PC-9 (cell line): ENCODE measurements at regions not wholly inside any gene's neighbourhood (a gene's known extent, or its start where the extent isn't known, plus 50 kb on each side); places are given as distances from the start of the nearest gene placed in this dataset.

Source experiments
- BruUV-seq: library from RNA; stranded (reverse); fragments of 400-500 nt; replicated peaks from 2 replicates; lab custom pipeline; 2021; lab: Mats Ljungman, UMichigan
- CTCF ChIA-PET: fragments of 300-600 bp; sonication (Branson Sonifier 250); formaldehyde crosslinking; loops from one replicate; lab custom pipeline; 2022; ENCODE audit warnings: antibody characterized with exemption; lab: Charles Lee
- POLR2A ChIA-PET: fragments of 300-600 bp; sonication (Branson Sonifier 250); formaldehyde crosslinking; loops from one replicate; lab custom pipeline; 2022; ENCODE audit warnings: antibody characterized with exemption; ENCODE audit not compliant: unreplicated experiment; lab: Charles Lee
- DNase-seq, 2 experiments: peaks; one replicate each; pipeline versions ENCODE4 v3.0.0 to v3.0.0-alpha.2; 2015 to 2022; ENCODE audit warnings: mixed read lengths in 1 of 2
- H2AFZ ChIP-seq: fragments of 200-600 bp; sonication (generic); 2 replicates; pipeline ENCODE4 v1.8.1; 2017; ENCODE audit warnings: antibody characterized with exemption
- H3F3A ChIP-seq: fragments of 200-600 bp; sonication (generic); 2 replicates; pipeline ENCODE4 v1.8.1; 2017; ENCODE audit warnings: antibody characterized with exemption, mild to moderate bottlenecking, low read depth; ENCODE audit not compliant: insufficient read depth
- H3K27ac ChIP-seq: fragments of 200-600 bp; sonication (generic); 2 replicates; pipeline ENCODE4 v1.6.1; 2016; ENCODE audit warnings: mixed run types
- H3K27me3 ChIP-seq: fragments of 200-600 bp; sonication (generic); 2 replicates; pipeline ENCODE4 v1.6.1; 2016; ENCODE audit warnings: low read depth, mixed run types; ENCODE audit not compliant: insufficient read depth
- H3K36me3 ChIP-seq: fragments of 200-600 bp; sonication (generic); 2 replicates; pipeline ENCODE4 v1.6.1; 2016; ENCODE audit warnings: low read depth, mixed run types
- H3K4me1 ChIP-seq: fragments of 200-600 bp; sonication (generic); replicated peaks from 2 replicates; pipeline ENCODE4 v1.6.1; 2016; ENCODE audit warnings: mixed run types; ENCODE audit not compliant: insufficient read depth
- H3K4me2 ChIP-seq: fragments of 200-600 bp; sonication (generic); 2 replicates; pipeline ENCODE4 v1.6.1; 2017; ENCODE audit warnings: mixed run types
- H3K4me3 ChIP-seq: fragments of 200-600 bp; sonication (generic); 2 replicates; pipeline ENCODE4 v1.6.1; 2016; ENCODE audit warnings: mixed run types
- H3K79me2 ChIP-seq: fragments of 200-600 bp; sonication (generic); 2 replicates; pipeline ENCODE4 v1.6.1; 2017; ENCODE audit warnings: low read depth, mixed run types
- H3K9me2 ChIP-seq: fragments of 200-600 bp; sonication (generic); 2 replicates; pipeline ENCODE4 v1.8.1; 2017; ENCODE audit warnings: mild to moderate bottlenecking; ENCODE audit not compliant: insufficient read depth
- H3K9me3 ChIP-seq: fragments of 200-600 bp; sonication (generic); 2 replicates; pipeline ENCODE4 v1.8.1; 2016; ENCODE audit warnings: low read depth; ENCODE audit not compliant: insufficient read depth
- H4K20me1 ChIP-seq: fragments of 200-600 bp; sonication (generic); 2 replicates; pipeline ENCODE4 v1.8.1; 2017; ENCODE audit not compliant: insufficient read depth
- EZH2 ChIP-seq: fragments of 200-600 bp; sonication (generic); IDR thresholded peaks from 2 replicates; pipeline ENCODE4 v1.8.0; 2017; ENCODE audit warnings: antibody characterized with exemption, low read depth
- intact Hi-C: fragments of 100-400 bp; cut with micrococcal nuclease; formaldehyde crosslinking; loops from one replicate; pipeline ENCODE4 v1.10.0; 2022; ENCODE audit not compliant: unreplicated experiment
- TF ChIP-seq, protein P1 (sequence below): fragments of 200-600 bp; sonication (generic); conservative IDR thresholded peaks from 2 replicates; pipeline ENCODE4 v1.6.1; 2017; ENCODE audit warnings: mixed run types, antibody characterized with exemption, mild to moderate bottlenecking, moderate library complexity

DNA sequence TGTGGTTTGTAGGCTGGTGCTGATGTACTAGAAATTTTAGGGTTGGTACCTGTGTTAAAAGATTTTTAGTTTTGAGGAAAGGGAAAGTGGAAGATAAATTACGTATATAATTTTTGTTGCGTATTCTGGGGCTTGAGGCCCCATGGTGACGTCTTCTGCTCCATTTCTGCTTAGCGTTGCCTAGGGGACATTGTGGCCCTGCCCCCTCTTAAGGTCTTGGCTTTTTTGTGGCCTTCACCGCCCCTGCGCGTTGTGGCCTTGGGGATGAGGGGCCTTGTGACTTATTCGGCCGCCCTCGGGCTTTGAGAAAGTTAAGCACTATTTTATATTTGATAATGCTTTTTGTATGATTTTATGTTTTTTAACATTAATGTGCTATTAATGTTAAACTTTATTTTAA, 182.0 kb downstream of the KLF13 start:
- Histone ChIP-seq H3K27me3 (peaks cover 6% of the 10 kb centered on the region; the same call in 1 of the 2 replicates), H3K79me2 (no peaks in the 10 kb centered on the region), H2AFZ (no peak overlapping the region), H3K4me3 (no peak overlapping the region), H3K36me3 (no peaks in the 10 kb centered on the region), H3K27ac (no peak overlapping the region), H3K9me3 (no peaks in the 10 kb centered on the region), H3K4me1 (no peaks in the 10 kb centered on the region), H4K20me1 (no peaks in the 10 kb centered on the region), H3K9me2 (no peaks in the 10 kb centered on the region), H3F3A (no peaks in the 10 kb centered on the region), H3K4me2 (no peak overlapping the region)
- CTCF ChIA-PET, result no interaction called here
- BruUV-seq, result no TSS peak
- TF ChIP-seq, protein P1, sequence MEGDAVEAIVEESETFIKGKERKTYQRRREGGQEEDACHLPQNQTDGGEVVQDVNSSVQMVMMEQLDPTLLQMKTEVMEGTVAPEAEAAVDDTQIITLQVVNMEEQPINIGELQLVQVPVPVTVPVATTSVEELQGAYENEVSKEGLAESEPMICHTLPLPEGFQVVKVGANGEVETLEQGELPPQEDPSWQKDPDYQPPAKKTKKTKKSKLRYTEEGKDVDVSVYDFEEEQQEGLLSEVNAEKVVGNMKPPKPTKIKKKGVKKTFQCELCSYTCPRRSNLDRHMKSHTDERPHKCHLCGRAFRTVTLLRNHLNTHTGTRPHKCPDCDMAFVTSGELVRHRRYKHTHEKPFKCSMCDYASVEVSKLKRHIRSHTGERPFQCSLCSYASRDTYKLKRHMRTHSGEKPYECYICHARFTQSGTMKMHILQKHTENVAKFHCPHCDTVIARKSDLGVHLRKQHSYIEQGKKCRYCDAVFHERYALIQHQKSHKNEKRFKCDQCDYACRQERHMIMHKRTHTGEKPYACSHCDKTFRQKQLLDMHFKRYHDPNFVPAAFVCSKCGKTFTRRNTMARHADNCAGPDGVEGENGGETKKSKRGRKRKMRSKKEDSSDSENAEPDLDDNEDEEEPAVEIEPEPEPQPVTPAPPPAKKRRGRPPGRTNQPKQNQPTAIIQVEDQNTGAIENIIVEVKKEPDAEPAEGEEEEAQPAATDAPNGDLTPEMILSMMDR, result no peak
- no peak for TF ChIP-seq EZH2
- no peak for DNase-seq
- POLR2A ChIA-PET, result no interaction called here
- intact Hi-C loops, result no loop called here

GRCh38 chr15:31510057-31510456, 183.4 kb downstream of the KLF13 start:
- TF ChIP-seq EZH2, result no peak
- TF ChIP-seq, protein P1, result no peak
- intact Hi-C loops, result no loop called here
- Histone ChIP-seq H2AFZ (no peak overlapping the region), H3K9me2 (no peaks in the 10 kb centered on the region), H3K36me3 (no peaks in the 10 kb centered on the region), H3K27me3 (no peaks in the 10 kb centered on the region), H3K4me3 (no peak overlapping the region), H3F3A (no peaks in the 10 kb centered on the region), H3K27ac (no peak overlapping the region), H4K20me1 (no peaks in the 10 kb centered on the region), H3K79me2 (no peaks in the 10 kb centered on the region), H3K9me3 (no peaks in the 10 kb centered on the region), H3K4me2 (no peak overlapping the region), H3K4me1 (no peaks in the 10 kb centered on the region)
- ChIA-PET POLR2A (no interaction called here), CTCF (no interaction called here)
- BruUV-seq, result no TSS peak
- no peak for DNase-seq

DNA sequence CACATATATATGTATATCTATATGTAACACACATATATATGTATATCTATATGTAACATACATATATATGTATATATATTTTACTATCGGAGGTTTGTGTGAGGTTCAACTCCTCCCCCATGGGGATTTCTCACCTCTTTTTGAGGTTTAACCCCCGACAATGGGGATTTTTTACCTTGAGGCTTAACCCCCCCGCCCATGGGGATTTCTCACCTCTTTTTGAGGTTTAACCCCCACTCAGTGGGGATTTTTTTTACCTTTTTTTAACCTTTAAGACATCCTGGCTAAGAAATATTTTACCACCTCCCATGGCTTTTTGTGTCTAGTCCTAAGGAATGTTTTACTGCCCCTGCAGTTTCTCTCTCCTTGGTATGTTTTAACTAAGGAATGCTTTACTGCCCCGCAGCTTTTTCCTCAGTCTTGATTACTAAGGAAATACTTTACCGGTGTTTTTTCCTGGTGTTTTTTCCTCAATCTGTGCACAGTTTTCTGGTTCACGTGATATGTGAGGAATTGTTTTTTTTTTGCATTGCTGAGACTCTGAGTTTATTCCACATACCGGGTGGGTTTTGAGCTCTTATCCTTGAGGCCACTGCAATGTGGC, 185.2 kb downstream of the KLF13 start:
- Histone ChIP-seq H3K9me2 (no peaks in the 10 kb centered on the region), H3K36me3 (no peaks in the 10 kb centered on the region), H2AFZ (no peak overlapping the region), H3K27me3 (no peaks in the 10 kb centered on the region), H3K4me1 (no peaks in the 10 kb centered on the region), H3K4me3 (no peak overlapping the region), H3K79me2 (no peaks in the 10 kb centered on the region), H3K27ac (no peak overlapping the region), H3K4me2 (no peak overlapping the region), H3F3A (no peaks in the 10 kb centered on the region), H3K9me3 (no peaks in the 10 kb centered on the region), H4K20me1 (no peaks in the 10 kb centered on the region)
- no TSS peak for BruUV-seq
- CTCF ChIA-PET, result no interaction called here
- intact Hi-C loops, result no loop called here
- no peak for TF ChIP-seq EZH2
- TF ChIP-seq, protein P1, result no peak
- POLR2A ChIA-PET, result no interaction called here
- no peak for DNase-seq
